SH-SY5Y (cell line): ENCODE measurements at regions not wholly inside any gene's neighbourhood (a gene's known extent, or its start where the extent isn't known, plus 50 kb on each side); places are given as distances from the start of the nearest gene placed in this dataset.

Experiments used
- GATA2 ChIP-seq: IDR thresholded peaks from 2 replicates; pipeline ENCODE4 v1.6.1; 2011; ENCODE audit warnings: mild to moderate bottlenecking, low read depth, low read length
- GATA3 ChIP-seq: IDR thresholded peaks from 2 replicates; pipeline ENCODE4 v1.6.1; 2011; ENCODE audit warnings: low read depth, mild to moderate bottlenecking, low read length, moderate library complexity

DNA sequence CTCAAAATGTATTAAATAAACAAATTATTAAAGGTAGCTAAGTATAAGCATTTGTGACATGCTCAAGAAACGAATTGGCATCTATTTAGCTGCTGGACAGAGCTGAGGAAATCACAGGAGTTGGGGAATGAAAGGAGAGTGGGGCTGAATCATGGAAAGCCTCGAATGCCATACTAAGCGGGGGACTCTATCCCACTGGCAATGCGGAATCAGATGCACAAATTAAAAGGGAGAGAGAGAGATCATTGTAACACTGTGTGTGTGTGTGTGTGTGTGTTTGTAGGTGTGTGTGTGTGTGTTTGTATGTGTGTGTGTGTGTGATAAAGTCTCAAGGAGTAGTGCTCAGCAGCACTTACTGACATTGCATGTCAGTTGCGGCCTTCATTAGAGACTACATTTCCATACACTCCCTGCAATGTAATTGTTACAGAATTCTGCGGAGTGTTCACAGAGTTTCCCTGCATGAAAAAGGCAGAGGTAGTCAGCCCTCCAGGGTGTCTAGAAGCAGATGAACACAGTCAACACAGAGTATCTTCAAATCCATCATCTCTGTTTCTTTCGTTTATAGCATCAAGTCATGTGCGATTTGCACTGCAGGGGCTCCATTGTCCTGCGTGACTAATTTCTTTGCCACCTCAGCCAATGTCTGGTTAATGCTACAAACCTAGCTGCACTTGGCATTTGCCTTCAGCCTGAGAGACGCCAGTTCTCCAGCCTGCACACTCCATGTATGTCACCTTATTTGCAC, 111.7 kb upstream of the CYRIA start:
- TF ChIP-seq GATA3 (no peak), GATA2 (no peak)

DNA sequence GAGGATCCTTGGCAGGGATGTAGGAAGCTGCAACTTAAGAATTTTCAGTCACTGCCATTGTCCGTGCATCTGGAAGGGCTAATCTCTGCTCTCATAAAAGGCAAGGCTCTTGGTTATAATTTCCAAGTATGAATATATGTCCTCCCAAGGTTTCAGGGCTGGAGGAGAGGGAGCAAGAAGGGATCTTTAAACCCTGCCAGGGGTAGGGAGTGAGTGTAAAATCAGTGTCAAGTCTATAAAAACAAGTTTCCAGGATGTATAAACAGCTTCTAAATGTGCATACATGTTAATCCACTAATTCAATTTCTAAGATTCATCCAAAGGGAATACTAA, 110.2 kb upstream of the CYRIA start:
- TF ChIP-seq GATA2 (no peak), GATA3 (no peak)

DNA sequence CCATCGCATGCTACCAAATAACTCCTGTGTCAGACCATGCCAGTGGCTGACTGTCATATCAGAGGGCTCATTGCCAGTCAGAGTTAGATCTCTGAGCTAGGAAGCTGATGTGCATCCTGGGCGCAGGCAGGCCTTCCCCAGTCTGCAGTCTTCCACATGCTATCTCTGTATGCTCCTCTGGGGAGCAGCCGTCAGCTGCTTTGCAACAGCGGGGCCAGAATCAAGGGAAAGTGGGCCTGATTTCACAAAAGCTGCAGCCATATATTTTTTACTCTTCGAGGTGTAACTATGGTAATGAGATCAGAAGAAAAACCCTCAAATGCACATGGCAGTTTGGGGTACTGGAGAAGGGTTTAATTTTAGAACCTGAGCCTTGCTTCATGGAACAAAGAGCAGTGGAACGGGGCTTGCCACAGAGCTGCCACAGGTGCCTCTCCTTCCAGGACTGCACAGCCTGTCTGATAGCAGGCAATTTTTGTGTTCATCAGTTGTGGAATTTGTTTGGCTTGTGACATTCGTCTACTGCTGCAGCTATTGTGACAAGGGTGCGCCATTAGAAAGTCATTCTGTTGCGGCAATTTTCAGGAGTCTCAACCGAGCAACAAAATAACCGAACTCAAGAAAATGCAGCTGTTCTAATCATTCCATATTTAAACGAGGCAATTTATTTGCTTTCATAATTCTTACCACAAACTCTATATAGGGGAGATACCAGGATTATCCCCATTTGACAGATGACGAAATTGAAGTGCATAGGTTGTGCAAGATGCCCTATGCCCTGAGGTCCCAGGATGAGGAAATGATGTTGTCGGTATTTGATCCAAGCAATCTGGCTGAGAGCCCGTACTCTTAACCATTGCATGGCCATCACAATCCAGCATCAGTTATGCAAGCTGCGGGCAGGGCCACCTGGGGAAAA, 109.6 kb upstream of the CYRIA start:
- no peak for TF ChIP-seq GATA2

DNA sequence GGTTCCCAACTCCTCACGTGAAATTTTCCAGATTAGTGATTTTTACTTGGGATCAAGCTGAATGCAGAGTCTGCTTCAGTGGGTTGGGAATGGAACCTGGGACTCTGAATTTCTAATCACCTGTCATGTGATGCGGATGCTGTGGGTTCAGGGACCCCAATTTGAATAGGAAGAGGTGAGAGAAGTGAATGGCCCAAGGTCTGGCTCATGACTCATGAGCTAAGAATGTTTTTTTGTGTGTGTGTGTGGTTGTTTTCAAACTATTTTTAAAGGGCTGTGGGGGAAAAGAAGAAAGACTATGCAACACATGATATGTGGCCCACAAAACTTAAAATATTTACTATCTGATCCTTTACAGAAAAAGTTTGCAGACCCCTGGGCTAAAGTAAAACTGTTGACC, 108.5 kb upstream of the CYRIA start:
- no peak for TF ChIP-seq GATA2
- no peak for TF ChIP-seq GATA3

DNA sequence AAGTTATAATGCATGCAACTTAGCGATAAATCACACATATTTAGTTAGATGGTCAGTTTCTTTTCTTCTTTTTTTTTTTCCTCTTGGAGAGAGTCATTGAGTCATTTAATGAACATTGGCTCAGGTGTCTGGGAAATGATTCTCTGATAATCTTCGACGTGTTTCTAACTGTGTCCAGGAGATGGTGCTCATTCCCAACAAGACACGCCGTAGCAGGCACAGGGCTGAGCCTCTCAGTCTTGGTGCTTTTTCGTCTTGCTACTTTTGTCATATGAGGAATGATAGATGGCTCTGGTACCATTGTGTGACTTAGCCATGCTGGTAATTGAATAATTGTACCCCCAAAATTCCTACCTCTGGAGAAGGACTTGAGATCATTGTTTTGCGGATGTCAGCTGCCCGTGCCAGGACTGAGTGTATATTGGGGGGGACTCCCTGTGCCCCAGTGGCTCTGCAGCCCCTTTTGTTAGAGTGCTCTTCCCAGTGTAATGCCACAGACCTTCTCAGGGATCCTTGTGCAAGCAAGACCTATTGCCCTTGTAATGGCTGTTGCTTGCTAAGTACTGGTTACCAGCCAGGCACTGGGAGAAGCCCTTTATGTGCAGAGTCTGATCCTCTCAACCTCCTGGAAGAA, 107.6 kb upstream of the CYRIA start:
- peak; percentile 35; the same call in 1 of the 2 replicates for TF ChIP-seq GATA2
- no peak for TF ChIP-seq GATA3

DNA sequence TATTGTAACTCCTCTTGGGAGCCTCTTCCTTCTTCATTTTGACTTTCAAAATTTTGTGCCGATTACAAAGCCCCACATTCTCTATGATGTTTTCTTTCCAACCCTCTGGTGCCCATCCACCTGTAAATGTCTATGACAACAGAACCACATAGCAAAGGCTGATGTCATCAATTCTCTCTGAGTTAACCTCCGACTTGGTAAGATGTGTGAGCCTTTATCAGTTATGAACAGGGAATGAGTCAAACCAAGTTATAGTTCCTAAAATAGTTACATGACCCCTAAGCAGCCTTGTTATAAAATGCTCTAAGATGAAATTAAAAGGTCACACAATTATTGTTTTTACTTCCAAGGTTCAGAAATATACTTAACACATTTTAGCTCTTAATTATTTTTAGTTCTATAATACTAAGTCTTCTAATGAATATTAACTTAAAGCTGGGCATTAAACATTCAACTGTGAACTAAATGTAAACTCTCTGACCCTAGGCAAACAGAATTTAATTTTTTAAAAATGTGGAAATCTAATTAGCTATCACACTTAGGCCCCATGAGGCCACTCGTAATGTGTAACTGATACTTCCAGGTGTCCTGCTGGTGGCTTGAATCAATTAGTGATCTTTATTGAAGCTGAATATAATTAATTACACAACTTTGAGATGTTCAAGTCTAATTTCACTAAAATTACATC, 102.3 kb upstream of the CYRIA start:
- TF ChIP-seq GATA3 (no peak), GATA2 (no peak)

DNA sequence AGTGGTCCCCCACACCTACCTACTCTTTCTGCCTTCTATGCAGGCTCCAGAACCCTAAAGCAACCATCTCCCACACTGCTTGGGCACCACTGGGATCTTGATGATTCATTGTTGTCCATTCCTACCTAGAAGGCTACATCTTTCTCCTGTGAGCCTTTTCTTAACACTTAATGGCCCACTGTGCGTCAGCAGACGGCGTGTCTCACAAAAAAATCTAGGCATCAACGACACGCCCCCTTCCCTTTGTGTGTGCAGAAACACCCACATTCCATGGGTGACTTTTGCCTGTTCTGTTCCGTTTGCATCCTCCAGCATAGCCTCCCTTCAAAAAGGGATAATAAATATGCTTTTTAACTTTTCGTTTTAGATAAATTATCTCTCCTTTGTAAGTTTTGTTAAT, 99.7 kb upstream of the CYRIA start:
- TF ChIP-seq GATA3 (no peak), GATA2 (no peak)

DNA sequence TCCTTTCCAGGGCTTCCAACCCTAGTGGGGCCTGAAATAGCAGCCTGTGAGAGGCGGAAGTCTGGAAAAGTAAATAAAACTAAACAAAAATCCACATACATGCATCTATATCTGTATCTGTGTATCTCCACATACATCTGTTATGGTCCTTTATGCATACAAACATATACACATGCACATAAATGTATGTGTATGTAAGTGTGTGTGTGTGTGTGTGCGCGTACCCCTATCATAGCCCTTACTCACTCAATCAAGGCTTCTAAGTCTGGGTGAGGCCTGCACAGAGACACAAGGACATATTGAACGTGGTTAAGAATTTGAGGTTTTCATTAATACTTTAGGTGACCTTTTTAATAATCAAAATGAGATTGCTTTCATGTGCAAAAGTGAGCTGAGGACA, 98.9 kb upstream of the CYRIA start:
- no peak for TF ChIP-seq GATA3
- TF ChIP-seq GATA2: no peak

DNA sequence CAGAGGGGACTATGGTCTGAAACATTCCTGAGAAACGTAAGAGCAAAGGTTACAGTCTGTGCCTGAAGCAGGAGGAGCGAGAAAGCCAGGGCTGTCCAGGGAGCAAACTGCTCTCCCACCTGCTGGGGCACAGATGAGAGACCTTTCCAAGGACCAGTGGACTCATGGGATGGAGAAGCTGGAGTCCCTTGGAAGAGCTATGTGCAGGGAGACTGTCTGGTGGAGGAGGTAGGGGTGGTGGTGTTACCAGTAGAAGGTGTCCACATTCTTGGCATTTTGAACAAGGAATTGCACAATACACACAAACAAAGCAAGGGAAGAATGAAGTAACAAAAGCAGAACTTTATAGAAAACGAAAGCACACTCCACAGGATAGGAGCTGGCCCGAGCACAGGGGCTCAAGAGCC, 97.9 kb upstream of the CYRIA start:
- no peak for TF ChIP-seq GATA2
- TF ChIP-seq GATA3: no peak

DNA sequence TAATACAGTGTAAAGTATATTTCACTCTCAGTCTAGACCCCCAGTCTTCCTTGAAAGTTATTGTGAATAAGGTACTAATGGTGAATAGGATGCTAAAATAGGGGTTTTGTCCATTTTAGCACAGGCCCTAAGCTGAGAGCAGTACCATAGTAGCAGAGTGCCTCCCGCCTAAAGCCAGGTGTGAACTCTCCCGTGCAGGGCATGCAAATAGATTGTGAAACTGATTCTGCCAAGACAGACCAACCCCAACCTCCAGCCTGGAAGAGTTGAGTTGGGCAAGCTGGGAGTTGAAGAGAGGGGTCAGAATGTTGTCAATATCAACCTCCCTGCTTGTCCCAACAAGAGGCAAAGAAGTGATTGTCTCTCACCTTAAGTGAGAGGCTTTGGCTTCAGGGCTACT, 97.4 kb upstream of the CYRIA start:
- TF ChIP-seq GATA3: no peak
- no peak for TF ChIP-seq GATA2

DNA sequence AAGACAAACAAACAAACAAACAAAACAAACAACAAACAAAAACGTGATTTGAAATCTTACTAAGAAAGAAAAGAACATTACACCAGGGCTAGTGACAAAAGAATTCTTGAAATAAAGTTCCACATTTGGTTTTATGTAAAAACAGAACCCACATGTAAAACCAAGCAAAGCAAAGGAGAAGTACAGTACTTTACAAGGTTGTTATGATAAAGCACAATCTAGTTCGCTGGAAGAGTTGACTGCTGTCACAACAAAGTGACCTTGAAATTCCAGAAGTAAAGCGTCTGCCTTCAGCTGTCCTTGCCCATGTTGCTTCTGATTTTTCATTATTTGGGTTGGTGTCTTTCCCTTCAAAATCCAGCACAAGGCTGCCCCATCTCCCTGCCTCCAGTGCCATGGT, 94.8 kb upstream of the CYRIA start:
- TF ChIP-seq GATA2: no peak
- TF ChIP-seq GATA3: no peak

DNA sequence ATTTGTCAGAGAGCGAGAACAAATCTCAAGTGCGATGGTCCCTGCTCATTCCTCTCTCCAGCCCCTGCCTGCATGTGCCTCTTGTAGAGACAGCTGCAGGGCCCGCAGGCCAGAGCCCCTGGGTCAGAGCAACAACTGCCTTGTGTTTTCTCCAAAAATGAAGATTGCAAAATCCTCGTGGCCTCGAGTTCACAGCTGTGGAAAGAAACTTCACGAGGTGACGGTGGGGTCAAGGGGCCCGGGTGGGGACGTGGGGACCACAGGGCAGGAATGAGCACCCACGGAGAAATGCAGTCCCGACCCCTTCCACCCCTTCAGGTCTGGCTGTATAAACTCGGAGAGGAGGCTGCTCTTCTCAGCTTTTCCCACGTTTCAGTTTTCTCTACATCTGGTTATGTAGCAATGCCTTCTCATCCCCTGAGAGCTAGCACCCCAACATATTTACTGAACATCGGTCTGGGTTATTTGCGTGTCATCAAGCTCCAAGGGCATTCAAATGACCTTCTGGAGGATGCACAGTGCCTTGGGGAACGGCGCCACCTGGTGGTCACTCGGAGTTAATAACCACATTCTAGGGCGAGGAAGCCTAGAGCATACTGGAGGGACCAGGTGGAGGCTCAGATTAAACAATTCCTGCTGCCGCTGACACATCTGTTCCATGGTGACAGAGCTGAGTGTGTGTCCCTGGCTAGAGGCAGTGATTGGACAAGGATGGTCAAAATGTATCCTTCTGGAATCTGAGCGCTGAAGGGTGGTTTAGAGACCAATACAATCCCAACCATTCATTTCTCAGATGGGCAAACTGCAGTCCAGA, 91.4 kb upstream of the CYRIA start:
- TF ChIP-seq GATA3 (no peak), GATA2 (no peak)

DNA sequence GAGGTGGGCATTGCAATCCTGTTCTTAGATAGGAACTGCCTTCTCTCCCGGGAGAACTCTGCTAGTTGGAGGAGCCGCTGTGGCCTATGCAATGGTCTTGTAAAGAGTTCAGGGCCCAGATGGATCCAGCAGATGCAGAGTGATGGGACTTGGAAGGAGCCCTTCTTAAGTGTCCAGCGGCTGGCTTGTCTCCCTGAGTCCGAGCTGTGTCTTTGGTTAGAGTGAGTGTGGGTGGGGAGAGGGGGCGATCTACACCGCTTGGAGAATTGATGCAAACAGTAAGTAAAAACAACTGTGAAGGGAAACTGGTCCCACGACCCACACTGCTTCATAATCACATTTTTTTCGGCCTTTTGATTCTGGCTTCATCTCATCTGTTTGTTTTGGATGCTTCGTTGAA, 89.8 kb upstream of the CYRIA start:
- no peak for TF ChIP-seq GATA2
- no peak for TF ChIP-seq GATA3
